ENCODE measurements at regions not wholly inside any gene's neighbourhood (a gene's known extent, or its start where the extent isn't known, plus 50 kb on each side); places are given as distances from the start of the nearest gene placed in this dataset.
"Not testable (repeated sequence)": the region's sequence is repeated elsewhere in the genome, so short reads cannot be mapped to it uniquely, and the experiment has no call there.

DNA sequence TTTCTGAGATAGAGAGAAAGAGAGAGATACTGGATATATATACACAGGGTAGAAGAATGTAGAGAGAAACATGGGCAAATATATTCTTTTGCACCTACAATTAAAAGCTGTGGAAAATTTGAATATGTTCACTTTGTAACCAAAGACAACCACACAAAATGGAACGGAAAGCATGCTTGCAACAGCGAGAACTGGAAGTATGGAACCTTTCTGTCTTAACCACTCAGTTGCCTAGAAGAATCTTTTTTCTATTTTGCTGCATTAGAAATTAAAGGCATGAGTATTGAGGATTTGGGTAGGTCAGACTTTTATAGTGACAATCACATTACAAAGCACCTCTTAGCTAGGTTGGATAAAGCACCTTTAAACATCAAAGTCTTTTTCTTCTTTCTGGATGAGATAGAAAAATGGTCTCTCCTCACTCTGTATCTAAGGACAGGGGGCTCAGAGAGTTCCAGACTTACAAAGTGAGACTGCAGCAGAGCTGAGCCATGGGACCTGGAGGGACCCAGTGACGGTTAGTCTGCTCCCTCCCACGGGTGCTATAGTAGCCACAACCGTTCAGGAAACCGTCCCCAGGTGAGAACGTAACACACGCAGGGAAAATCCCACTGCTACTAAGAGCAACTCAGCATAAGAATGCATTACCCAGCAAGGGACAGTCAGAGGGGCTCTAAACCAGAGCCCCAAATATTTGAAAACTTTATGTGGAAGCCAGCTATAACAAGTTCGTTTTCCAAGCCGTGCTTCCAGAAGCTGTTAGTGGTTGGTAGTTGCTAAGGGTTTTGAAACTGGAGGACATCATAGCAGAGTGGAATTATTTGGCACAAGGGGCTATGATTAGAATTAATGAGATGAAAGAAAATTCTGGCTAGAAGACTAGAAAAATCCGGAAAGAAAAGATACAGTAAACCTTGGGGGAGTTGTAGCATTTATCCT, 97.1 kb downstream of the DAD1 start:
- no peak for DNase-seq

DNA sequence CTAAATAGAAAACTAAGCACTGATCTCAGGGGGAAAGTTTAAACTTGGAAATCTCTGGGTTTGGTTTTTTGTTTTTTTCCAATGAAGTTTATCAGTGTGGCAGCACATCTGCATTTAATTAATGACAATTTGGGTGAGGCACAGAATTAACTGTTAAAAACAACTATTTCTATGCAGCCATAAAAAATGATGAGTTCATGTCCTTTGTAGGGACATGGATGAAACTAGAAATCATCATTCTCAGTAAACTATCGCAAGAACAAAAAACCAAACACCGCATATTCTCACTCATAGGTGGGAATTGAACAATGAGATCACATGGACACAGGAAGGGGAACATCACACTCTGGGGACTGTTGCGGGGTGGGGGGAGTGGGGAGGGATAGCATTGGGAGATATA, 98.0 kb downstream of the DAD1 start:
- DNase-seq: not testable (repeated sequence)

DNA sequence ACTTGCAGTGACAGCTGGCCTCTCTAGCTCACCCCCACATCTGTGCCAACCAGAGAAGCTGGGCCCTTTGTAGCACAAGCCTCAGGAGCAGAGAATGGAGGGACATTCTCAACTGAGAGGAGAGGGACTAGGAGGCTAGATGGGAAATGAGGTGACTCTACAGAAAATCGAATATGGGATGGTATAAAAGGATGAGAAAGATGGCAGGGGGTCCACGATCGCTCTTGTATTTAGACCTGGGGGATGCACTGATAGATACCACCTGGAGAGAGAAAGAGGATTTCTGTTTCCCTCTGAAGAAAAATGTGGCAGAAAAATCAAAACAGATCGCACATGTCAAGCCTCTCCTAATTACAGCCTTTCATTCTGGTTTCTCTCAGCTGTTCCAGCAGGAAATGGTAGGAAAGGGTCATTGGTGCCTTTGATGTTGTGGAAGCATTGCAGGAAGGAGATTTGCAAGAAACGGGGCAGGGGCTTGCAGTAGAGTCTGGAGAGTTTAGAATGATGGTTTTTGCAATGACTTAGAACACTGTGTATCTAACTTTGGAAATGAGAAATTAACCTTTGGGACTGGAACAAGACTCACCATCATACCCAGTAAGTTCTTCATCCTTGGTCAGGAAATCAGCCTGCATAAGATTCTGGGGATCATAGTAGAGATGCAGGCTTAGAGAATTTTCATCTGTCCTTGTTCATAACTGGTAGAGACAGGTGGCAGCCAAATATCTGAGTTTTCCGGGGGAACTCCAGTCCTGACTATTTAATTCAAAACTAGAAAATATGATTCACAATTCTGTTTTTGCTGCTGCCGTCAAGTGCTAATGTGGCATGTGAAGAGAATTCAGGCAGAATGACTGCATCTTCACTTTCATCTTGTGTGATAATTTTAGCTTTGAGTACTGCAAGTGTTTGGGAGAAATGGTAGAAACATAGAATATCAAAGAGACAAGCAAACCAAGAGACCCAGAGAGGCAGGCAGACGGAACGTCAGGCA, 98.8 kb downstream of the DAD1 start:
- DNase-seq: no peak

DNA sequence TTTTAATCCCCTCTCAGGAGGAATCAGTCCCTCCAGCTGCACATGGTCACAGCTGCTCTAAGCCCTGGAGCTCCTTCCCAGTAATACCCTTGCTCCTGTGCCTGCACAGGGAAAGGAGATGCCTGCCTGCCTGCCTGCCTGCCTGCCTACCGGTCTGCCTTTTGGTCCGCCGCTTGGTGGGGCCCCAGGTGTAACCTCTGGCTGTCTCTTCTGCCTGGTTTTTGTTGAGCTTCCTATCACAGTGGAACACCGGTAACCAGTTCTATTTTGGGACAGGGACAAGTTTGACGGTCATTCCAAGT, 99.8 kb downstream of the DAD1 start:
- DNase-seq: no peak

DNA sequence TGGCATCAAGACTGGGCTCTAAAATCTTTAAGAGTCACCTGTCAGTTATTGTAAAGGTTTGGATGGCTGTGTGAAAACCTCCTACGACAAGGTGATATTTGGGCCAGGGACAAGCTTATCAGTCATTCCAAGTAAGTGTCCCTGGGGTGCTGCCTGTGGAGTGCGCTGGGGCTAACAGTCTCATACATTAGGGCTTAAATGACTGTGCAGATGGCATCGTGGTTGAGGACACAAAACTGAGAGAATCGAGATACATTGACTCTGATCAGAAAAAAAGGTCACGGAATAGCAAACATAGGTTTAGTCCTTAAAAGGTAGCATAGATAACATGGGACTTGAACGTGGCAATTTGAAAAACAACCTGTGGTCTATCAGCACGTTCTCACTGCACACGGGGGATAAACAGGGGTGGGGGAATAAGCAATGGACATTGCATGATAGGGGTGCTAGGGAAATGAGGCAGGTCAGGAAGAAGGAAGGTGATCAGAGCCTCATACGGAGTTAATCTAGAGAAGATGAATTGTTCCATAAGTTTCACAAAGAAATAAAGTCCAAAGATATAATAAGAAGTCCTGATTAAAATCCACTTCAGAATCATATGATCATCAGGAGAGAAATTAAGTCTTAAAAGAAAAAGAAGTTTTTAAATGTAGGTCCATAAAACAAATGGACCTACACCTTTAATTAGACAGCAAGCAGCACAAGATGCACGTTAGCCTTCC, 100.3 kb downstream of the DAD1 start:
- no peak for DNase-seq

DNA sequence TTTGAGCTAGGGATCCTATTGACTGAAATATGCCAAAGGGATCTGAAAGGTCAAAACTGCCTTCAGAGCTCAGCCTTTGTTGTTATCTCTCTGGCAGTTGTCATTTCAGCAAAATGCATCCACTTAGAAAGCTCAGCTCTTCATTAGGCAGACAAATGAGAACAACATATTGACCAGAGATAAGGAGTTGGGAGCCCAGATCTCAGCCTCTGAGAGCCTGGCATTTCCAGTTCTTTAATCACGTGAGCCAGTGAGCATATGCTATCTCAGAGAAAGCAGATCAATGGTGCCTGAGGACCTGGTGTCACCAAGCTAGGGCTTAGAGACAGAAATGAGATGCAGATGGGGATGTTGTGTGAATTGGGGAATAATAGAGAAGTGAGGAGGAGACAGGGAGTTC, 101.1 kb downstream of the DAD1 start:
- DNase-seq: no peak

DNA sequence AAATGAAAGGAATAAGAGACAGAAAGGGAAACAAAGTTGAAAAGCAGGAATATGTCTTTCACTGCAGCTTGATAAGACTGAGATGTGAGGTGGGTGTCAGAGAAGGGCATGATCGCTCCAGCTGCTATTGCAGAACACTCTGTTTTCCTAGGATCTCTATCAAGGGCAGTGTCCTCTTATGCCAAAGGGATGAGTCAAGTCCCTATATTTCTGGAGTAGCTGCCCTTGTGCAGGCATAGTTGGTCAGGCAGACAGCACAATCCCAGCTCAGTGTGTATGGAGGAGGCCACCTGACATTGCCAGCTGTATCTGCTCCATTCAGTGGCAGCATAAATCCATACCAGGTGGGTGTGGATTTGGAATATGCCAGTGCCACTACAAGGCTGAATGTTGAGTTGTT, 101.6 kb downstream of the DAD1 start:
- DNase-seq: no peak

DNA sequence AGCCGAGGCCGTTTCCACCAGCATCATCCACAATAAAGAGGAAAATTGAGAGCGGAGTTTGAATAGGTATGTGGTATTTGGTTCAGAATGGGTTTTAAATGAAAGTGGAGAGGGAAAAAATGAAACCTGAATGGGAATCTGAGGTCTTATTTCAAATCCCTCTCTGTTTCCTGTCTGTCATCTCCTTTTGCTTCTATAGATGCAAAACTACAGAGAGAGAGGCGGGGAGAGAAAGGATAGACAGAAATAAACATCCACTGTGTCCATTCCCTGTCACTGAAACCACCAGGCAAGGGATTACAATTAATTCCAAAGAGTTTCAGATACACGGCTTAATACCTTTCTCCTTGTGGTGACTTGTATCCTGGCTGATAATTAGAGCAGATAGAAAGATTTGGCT, 102.3 kb downstream of the DAD1 start:
- DNase-seq: no peak

DNA sequence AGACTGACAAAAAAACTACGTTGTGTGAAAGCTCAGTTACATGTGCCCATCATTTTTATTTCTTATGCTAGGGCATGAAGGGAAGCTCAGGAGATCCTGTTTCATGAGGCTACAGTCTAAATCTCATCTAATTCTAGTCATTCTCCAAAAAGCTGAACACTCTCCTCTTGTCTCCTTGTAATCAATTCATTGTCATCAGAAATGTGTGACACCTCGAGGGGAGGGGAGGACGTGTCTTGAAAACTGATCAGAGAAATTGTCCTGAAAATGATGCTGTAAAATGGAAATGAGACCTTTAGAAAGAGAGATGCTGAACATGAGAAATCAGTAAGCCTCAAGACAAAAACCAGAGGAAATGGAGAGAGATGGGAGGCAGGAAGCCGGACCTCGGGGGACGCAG, 103.4 kb downstream of the DAD1 start:
- DNase-seq: no peak

DNA sequence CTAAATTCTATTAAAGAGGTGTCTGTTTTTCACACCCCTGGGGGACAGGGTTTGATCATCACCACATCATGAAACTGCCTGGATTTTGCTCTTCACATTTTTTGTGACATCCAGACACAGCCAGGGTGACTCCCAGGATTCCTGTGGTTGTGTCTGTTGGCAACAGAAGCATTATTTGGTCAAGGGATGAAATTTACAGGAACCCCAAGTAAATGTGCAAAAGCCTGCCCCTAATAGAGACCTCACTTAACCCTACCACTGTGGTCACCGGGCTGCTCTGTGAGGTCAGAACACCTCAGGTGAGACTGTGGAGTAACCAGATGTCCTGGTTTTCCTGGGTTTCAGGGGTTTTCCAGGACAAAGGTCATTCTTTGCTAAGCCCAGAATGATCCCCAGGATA, 103.8 kb downstream of the DAD1 start:
- DNase-seq: no peak

DNA sequence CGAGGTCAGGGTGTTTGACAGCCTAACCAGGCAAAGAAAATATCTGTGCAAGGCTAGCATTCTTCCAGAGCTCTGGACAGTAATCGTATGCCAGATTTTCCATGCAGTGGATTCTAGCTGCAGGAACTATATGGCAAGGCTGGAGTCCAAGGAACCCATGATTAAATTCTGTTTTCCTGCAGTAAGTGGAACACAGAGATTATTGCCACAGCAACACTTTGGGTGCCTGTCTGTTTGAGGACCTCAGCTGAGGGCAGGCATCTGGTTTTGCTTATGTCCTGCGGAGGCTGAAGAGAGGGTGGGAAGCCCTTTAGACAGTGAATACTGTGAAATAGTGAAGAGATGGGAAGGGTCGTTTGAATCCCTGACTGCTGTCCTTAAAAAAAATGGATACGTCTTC, 104.4 kb downstream of the DAD1 start:
- no peak for DNase-seq

DNA sequence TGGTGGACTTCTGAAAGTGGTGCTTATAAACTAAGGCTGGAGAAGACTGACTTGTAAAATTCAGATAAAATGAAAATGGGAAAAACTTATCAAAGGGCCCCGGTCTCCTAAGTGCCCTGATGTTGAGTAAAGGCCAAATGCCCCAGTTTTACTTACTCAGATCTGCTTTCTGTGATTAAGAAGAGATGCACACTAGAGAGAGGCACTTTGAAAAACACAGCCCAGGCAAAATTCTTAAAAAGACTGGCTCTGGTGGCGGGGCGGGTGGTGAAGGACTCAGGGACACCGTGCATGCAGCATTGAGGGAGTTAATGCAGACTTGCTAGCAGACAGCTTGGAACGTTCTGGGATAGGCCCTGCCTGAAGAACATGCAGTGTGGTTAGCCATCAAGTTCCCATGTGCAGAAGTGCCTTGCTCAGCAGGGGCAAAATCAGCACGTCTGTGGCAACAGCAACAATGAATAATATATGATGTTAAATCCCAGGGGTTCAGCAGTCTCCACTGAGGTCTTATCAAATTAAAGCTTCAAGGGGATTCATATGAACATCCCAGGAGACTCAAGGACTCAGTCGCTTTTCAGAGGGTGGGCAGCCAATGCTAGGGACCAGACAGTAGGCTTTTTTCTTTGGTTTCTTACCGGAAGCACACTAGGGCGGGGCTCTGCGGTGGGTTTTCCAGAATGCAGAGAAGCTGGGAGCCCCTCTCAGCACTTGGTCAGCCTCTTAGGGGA, 105.0 kb downstream of the DAD1 start:
- no peak for DNase-seq

DNA sequence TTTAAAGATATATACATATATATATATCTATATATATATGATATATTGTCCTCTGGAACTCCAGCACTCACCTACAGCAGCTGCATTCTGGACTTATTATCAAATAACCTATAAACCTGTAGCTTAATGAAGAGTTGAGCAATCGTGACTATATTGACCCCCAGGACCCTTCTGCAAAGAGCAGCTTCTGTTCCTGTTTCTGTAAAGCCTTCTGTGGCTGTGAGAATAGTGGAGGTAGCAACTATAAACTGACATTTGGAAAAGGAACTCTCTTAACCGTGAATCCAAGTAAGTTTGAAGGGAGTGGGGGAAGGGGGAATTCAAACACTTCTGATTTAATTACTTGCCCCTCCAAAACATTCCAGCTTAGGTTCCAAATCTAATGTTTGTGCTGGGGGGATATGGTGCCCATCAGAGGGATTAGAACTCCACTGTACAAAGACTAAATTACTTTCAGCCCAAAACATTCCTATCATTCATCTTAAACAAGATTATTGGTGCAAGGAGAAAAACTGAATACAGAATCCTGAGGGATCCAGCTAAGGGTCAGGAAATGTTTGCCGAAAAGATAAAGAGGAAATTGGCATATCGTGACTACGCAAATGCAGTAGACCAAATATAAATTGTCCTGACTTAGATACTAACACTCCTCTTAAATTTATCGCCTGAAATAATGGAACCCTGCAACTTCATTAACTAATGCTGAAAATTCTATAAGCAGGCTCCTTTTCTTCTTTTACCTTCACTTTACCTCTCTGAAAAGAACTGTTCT, 106.1 kb downstream of the DAD1 start:
- no peak for DNase-seq

DNA sequence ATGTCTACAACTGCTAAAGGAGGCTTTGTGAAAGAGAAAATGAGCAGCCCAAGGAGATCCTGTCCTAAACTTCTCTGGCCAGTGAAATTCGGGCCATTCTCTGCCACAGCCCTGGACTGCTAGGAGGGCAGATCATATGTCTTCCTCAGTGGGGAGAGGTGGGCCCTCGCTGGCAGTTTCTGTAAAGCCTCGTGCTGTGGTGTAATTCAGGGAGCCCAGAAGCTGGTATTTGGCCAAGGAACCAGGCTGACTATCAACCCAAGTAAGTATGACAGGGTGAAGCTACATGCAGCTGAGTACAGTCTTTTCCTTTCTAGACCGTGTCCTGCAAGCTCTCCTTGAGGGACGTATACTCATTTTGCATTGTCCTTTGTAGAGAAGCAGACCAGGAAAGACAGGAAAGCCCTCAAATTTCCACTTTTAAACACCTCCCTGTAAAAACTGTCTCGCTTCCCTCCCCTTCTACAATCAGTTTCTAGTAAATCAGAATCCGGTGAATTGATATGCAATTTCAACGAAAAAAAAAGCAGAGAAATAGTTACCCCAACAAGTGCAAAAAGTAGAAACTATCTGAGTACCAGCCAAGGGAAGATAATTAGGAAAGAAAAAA, 106.8 kb downstream of the DAD1 start:
- DNase-seq: no peak

DNA sequence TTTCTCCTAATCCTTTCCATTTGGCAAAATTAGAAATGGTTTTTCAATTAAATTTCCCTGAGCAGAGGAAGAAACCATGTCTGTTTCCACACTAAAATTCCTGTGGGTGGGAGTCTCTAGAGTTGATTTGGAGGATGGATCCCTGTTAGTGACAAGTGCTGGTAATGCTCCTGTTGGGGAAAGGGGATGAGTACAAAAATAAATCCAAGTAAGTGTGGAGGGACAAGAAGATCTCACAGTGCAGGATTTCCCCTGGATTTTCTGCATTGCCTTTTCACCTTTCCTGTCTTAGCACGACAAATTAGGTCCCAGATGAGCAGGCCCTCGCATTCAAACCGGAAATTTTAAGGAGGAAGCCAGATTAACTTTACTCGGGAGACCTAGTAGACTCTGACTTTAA, 107.5 kb downstream of the DAD1 start:
- no peak for DNase-seq

DNA sequence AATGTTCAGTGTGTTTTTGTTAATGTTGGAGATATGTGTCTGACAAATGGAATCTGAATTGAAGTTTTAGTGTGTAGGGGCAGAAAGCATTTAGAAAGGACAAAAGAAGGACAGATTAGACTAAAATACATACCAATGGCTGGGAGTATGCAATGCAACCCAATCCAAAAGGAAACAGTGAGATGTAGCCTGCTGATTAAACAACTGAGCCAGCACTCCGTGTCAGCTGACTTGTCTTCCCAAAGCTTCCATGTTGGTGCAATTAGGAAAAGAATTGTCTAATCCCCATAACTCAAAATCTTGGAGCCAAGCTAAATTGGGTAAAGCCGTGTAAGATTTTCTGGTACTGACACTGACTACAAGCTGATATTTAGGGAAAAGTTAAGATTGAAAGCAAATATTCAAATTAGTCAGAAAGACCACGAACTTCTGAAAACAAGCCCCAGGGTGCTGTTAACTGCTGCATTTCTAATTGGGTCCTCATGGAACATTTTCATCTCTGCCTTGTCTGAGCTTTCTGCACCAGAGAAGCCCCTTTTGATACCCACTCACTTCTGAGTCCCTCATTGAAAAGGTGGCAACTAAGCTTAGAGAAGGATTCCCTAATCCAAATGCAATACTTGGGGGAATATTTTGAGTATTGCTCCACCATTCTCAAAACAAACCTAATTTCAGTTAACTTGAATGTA, 109.1 kb downstream of the DAD1 start:
- DNase-seq: no peak

DNA sequence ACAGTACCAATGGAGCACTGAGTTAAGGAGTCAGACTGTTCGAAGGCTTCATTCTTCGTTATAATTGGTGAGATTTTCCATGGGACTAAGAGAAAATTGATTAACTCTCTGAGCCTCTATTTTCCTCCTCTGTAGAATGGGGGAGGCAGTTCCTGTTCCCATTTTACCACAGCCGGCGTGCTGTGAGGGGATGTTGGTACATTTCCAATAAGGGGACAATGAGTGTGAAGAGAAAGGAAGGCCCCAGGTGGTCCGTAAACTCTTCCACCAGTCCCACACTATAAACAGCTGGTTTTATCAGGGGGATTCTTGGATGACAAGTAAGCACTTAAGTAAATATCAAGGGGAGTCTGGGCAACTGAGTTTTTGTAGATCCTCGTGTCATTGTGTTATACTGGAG, 109.9 kb downstream of the DAD1 start:
- DNase-seq: no peak

DNA sequence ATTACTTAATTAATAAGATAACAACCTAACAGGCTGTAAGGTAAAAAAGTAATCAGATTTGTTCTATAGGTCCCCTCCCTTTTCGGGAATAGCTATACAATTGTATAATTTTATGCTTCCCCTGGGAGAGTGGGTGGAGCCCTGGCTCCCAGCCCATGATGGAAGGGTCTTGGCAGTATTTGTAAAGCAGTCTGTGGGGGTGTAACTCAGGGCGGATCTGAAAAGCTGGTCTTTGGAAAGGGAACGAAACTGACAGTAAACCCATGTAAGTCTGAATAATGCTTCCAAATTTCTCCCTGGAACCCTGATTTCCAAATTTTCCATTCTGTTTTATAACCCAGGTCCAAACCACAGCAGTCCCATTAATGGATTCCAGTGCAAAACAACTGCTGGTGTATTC, 110.4 kb downstream of the DAD1 start:
- DNase-seq: peak; percentile 43

DNA sequence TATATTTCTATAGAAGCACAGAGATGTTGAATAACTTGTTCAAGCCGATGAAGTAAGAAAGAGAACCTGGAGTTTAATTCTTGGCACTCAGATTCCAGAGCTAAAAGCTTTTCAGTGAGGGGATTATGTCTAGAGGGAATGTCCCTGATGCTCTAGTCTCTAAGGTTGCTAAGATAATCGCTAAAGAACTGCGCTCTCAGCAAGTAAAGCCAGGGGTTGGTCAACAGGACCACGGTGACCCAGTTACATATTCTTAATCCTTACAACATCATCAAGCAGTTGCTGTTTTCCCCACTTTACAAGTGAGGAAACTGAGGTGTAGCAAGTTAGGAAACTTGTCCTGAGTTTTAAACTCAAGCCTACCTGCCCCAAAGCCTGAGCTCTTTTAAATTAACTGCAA, 110.8 kb downstream of the DAD1 start:
- DNase-seq: no peak

DNA sequence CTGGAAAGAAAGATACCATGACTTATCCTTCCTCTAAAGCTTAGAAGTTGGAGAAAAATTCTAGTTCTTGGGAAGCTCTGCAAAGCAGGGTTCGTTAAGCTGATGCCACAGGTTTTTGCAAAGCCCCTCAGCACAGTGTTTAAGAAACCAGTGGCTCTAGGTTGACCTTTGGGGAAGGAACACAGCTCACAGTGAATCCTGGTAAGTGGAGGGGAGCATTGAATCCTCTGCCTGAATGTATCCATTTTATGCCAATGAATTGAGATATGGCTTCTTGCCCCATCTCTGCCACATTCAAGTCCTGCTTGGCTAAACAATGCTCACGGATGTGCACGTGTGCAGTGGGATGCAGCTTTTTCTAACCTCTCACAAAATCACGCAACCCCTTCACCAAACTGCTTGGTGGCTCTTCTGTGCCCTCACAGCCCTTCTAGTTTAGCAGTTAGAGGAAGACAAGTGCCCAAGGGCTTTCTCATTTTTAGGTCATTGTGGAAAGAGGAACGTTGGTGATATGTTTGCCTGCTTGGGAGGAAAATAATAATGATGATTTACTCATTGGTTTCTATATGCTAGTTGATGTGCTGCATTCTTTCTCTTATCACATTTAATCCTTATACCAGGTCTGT, 111.3 kb downstream of the DAD1 start:
- DNase-seq: no peak
